HFFc6 (cell line): ENCODE measurements at regions not wholly inside any gene's neighbourhood (a gene's known extent, or its start where the extent isn't known, plus 50 kb on each side); places are given as distances from the start of the nearest gene placed in this dataset.

ENCODE experiments used
- DNase-seq: peaks from one replicate; pipeline ENCODE4 v3.0.0-alpha.2; 2018
- H3K27ac Mint-ChIP-seq: 2 replicates; pipeline ENCODE4 v1.8.0; 2020; ENCODE audit warnings: mild to moderate bottlenecking, mixed read lengths
- H3K27me3 Mint-ChIP-seq: 2 replicates; pipeline ENCODE4 v1.8.0; 2021; ENCODE audit warnings: mild to moderate bottlenecking, moderate library complexity, mixed read lengths; ENCODE audit not compliant: insufficient read depth
- H3K36me3 Mint-ChIP-seq: 2 replicates; pipeline ENCODE4 v1.8.0; 2021; ENCODE audit warnings: low read depth, mixed read lengths
- H3K4me1 Mint-ChIP-seq: 2 replicates; pipeline ENCODE4 v1.8.0; 2020; ENCODE audit warnings: low read depth, mixed read lengths
- H3K4me3 Mint-ChIP-seq: 2 replicates; pipeline ENCODE4 v1.8.0; 2020; ENCODE audit warnings: mild to moderate bottlenecking, moderate library complexity, mixed read lengths
- H3K9me3 Mint-ChIP-seq: 2 replicates; pipeline ENCODE4 v1.8.0; 2020; ENCODE audit warnings: mild to moderate bottlenecking, mixed read lengths
- CTCF ChIP-seq: fragments of 200-600 bp; sonication (generic); IDR thresholded peaks from 2 replicates; pipeline ENCODE4 v1.5.0; 2021; ENCODE audit warnings: antibody characterized with exemption, mild to moderate bottlenecking

GRCh38 chr6:149170564-149171452, 146.7 kb upstream of the TAB2 start:
- Mint-ChIP-seq H3K36me3 (no peaks in the 10 kb centered on the region), H3K27ac (no peak overlapping the region), H3K9me3 (no peaks in the 10 kb centered on the region), H3K4me1 (peaks cover 10% of the 10 kb centered on the region), H3K27me3 (peaks cover 31% of the 10 kb centered on the region), H3K4me3 (no peak overlapping the region)
- no peak for TF ChIP-seq CTCF
- DNase-seq = no peak

- no peak overlapping the region for H3K27ac Mint-ChIP-seq
- DNase-seq = no peak
These were observed 144.3 kb upstream of the TAB2 start for GRCh38 chr6:149173222-149173621.

GRCh38 chr6:149174962-149175361, 142.6 kb upstream of the TAB2 start:
- no peak overlapping the region for H3K4me3 Mint-ChIP-seq
- peaks cover 33% of the 10 kb centered on the region for H3K27me3 Mint-ChIP-seq
- TF ChIP-seq CTCF = no peak
- peaks cover 2% of the 10 kb centered on the region for H3K4me1 Mint-ChIP-seq
- no peak overlapping the region for H3K27ac Mint-ChIP-seq
- H3K9me3 Mint-ChIP-seq = no peaks in the 10 kb centered on the region
- DNase-seq = no peak
- no peaks in the 10 kb centered on the region for H3K36me3 Mint-ChIP-seq

More at GRCh38 chr6:149173222-149173621, 144.3 kb upstream of the TAB2 start:
- Mint-ChIP-seq H3K4me1 (peaks cover 10% of the 10 kb centered on the region), H3K27me3 (peaks cover 32% of the 10 kb centered on the region), H3K4me3 (no peak overlapping the region), H3K36me3 (no peaks in the 10 kb centered on the region), H3K9me3 (no peaks in the 10 kb centered on the region)
- TF ChIP-seq CTCF = no peak

GRCh38 chr6:149176971-149177667, 140.4 kb upstream of the TAB2 start:
- Mint-ChIP-seq H3K9me3 (no peaks in the 10 kb centered on the region), H3K27me3 (peaks cover 22% of the 10 kb centered on the region), H3K36me3 (no peaks in the 10 kb centered on the region), H3K4me1 (no peaks in the 10 kb centered on the region), H3K27ac (no peak overlapping the region), H3K4me3 (no peak overlapping the region)
- TF ChIP-seq CTCF = no peak
- DNase-seq = no peak

GRCh38 chr6:149179431-149179830, 138.1 kb upstream of the TAB2 start:
- no peak for DNase-seq
- no peak overlapping the region for H3K4me3 Mint-ChIP-seq
- no peaks in the 10 kb centered on the region for H3K9me3 Mint-ChIP-seq
- H3K4me1 Mint-ChIP-seq = no peaks in the 10 kb centered on the region
- H3K36me3 Mint-ChIP-seq = no peaks in the 10 kb centered on the region; the same call in 1 of the 2 replicates
- H3K27ac Mint-ChIP-seq = no peak overlapping the region
- no peak for TF ChIP-seq CTCF
- H3K27me3 Mint-ChIP-seq = peaks cover 27% of the 10 kb centered on the region
